ENCODE measurements at regions not wholly inside any gene's neighbourhood (a gene's known extent, or its start where the extent isn't known, plus 50 kb on each side); places are given as distances from the start of the nearest gene placed in this dataset.

- Histone ChIP-seq H3K14ac (ENCODE audit: insufficient read depth, low read length) (no peak overlapping the region), H3K9ac (ENCODE audit: extremely low read depth, insufficient read length, low read length) (no peak overlapping the region), H2BK120ac (ENCODE audit: low read depth, low read length, poor library complexity, severe bottlenecking) (no peak overlapping the region), H4K5ac (ENCODE audit: insufficient read length, low read depth, low read length) (no peak overlapping the region), H3K23me2 (ENCODE audit: insufficient read length, low read depth, low read length, poor library complexity, severe bottlenecking) (no peaks in the 10 kb centered on the region), H3K79me1 (ENCODE audit: insufficient read depth, low read depth, low read length, poor library complexity, severe bottlenecking) (no peaks in the 10 kb centered on the region), H3K4ac (ENCODE audit: low read depth, low read length) (no peak overlapping the region), H3K9me3 (ENCODE audit: control insufficient read depth, low read depth, low read length) (no peaks in the 10 kb centered on the region), H2AFZ (ENCODE audit: low read length) (peak overlapping the region; percentile 9), H2AK5ac (ENCODE audit: insufficient read length, low read length) (no peak overlapping the region), H3T11ph (ENCODE audit: low read length) (no peak overlapping the region), H3K4me1 (ENCODE audit: insufficient read depth, low read length) (no peaks in the 10 kb centered on the region; the same call in 1 of the 2 replicates), H3K23ac (ENCODE audit: insufficient read length, low read depth, low read length) (no peak overlapping the region), H3K27me3 (ENCODE audit: insufficient read depth, low read length) (no peaks in the 10 kb centered on the region), H3K18ac (ENCODE audit: insufficient read length, low read depth, low read length) (no peak overlapping the region), H2BK12ac (ENCODE audit: insufficient read length, low read depth, low read length) (no peak overlapping the region), H4K20me1 (ENCODE audit: control insufficient read depth, insufficient read depth, insufficient read length) (no peaks in the 10 kb centered on the region), H4K91ac (ENCODE audit: insufficient read length, low read depth, low read length) (no peak overlapping the region), H3K4me2 (ENCODE audit: insufficient read depth, insufficient read length, low read length) (no peak overlapping the region), H3K27ac (ENCODE audit: insufficient read length, low read depth, low read length) (no peak overlapping the region), H2BK15ac (ENCODE audit: low read depth, low read length) (no peak overlapping the region), H4K8ac (replicated peaks; ENCODE audit: insufficient read length, low read depth, low read length) (no peak overlapping the region), H3K56ac (ENCODE audit: insufficient read length, low read depth, low read length) (no peak overlapping the region), H2BK20ac (ENCODE audit: low read depth, low read length, poor library complexity, severe bottlenecking) (no peak overlapping the region), H3K79me2 (ENCODE audit: insufficient read depth, low read length) (no peaks in the 10 kb centered on the region), H2BK5ac (ENCODE audit: insufficient read length, low read length) (no peak overlapping the region)
- H3K9me3 Mint-ChIP-seq: peaks cover 2 to 3% of the 10 kb centered on the region in 2 experiments; a peak in 2 of 5 replicates
- H3K4me1 Mint-ChIP-seq: peaks cover 18 to 21% of the 10 kb centered on the region in 2 experiments
- H3K27me3 Mint-ChIP-seq (ENCODE audit: low read depth): no peaks in the 10 kb centered on the region
- no peak for TF ChIP-seq CTCF (conservative IDR thresholded peaks at IDR 0.05)
- no peak for DNase-seq
- peaks cover 0 to 4% (median 2%) of the 10 kb centered on the region in 3 experiments; a peak in 4 of 7 replicates for H3K36me3 Mint-ChIP-seq (ENCODE audit: insufficient read depth in 1 of 3, low read depth in 3 of 3)
- no peak overlapping the region for H3K4me3 Mint-ChIP-seq
- H3K27ac Mint-ChIP-seq: peak overlapping the region in 2 of 3 experiments; percentile 47 to 74; a peak in 5 of 7 replicates
- WGBS (ENCODE audit: extremely low coverage, insufficient read length, low lambda C conversion rate): no CpG with 5 or more reads among the region's 4 CpGs
Measured at GRCh38 chr13:34139660-34140227, 321.8 kb downstream of the RFC3 start.

All from H9 (cell line).